ENCODE measurements at regions not wholly inside any gene's neighbourhood (a gene's known extent, or its start where the extent isn't known, plus 50 kb on each side); places are given as distances from the start of the nearest gene placed in this dataset.

- no peak for TF ChIP-seq EP300 (conservative IDR thresholded peaks at IDR 0.05; ENCODE audit: poor library complexity, severe bottlenecking)
- TF ChIP-seq RAD21 (conservative IDR thresholded peaks at IDR 0.05): no peak
- no peak for TF ChIP-seq EZH2 (IDR thresholded peaks at IDR 0.05; ENCODE audit: borderline replicate concordance, insufficient read depth, low read length, poor library complexity, severe bottlenecking)
- TF ChIP-seq CTCF (IDR thresholded peaks at IDR 0.05; ENCODE audit: poor library complexity, severe bottlenecking): no peak
- TF ChIP-seq SMC3 (conservative IDR thresholded peaks at IDR 0.05; ENCODE audit: poor library complexity): no peak
- no peak for TF ChIP-seq POLR2AphosphoS5 (IDR thresholded peaks at IDR 0.05)
- no peak for TF ChIP-seq MXI1 (conservative IDR thresholded peaks at IDR 0.05; ENCODE audit: poor library complexity, severe bottlenecking)
Measured at GRCh38 chr9:90047828-90048227, 443.0 kb downstream of the GADD45G start.
